NT2/D1 (cell line): ENCODE measurements at regions not wholly inside any gene's neighbourhood (a gene's known extent, or its start where the extent isn't known, plus 50 kb on each side); places are given as distances from the start of the nearest gene placed in this dataset.
"Not testable (repeated sequence)": the region's sequence is repeated elsewhere in the genome, so short reads cannot be mapped to it uniquely, and the experiment has no call there.

Experiments used
- DNase-seq: peaks from one replicate; pipeline ENCODE4 v3.0.0-alpha.2; 2011; ENCODE audit warnings: low read depth, low spot score
- H3K27me3 ChIP-seq: 2 replicates; pipeline ENCODE4 v1.6.0; 2011; ENCODE audit warnings: mild to moderate bottlenecking; ENCODE audit not compliant: insufficient read length, insufficient read depth
- H3K36me3 ChIP-seq: 2 replicates; pipeline ENCODE4 v1.6.1; 2011; ENCODE audit warnings: mild to moderate bottlenecking, low read length, mixed read lengths; ENCODE audit not compliant: insufficient read depth, insufficient read length
- H3K4me1 ChIP-seq: 2 replicates; pipeline ENCODE4 v1.5.1; 2011; ENCODE audit not compliant: insufficient read depth, insufficient read length
- H3K4me3 ChIP-seq: 2 replicates; pipeline ENCODE4 v1.5.1; 2011; ENCODE audit warnings: low read depth; ENCODE audit not compliant: insufficient read length
- H3K9ac ChIP-seq: 2 replicates; pipeline ENCODE4 v1.6.0; 2011; ENCODE audit warnings: low read depth; ENCODE audit not compliant: insufficient read length
- H3K9me3 ChIP-seq: 2 replicates; pipeline ENCODE4 v1.5.1; 2011; ENCODE audit warnings: mild to moderate bottlenecking, low read length; ENCODE audit not compliant: insufficient read depth

GRCh38 chr7:63748571-63749302 lies 249.9 kb upstream of the ZNF722 start:
- H3K4me3 ChIP-seq, H3K4me1 ChIP-seq, DNase-seq, H3K9me3 ChIP-seq, H3K36me3 ChIP-seq, H3K9ac ChIP-seq, H3K27me3 ChIP-seq: not testable (repeated sequence)

GRCh38 chr7:63752446-63752845 lies 246.2 kb upstream of the ZNF722 start:
- not testable (repeated sequence) for H3K27me3 ChIP-seq, H3K4me3 ChIP-seq, DNase-seq, H3K36me3 ChIP-seq, H3K4me1 ChIP-seq, H3K9ac ChIP-seq, H3K9me3 ChIP-seq

- not testable (repeated sequence) for H3K27me3 ChIP-seq, H3K4me3 ChIP-seq, DNase-seq, H3K4me1 ChIP-seq, H3K36me3 ChIP-seq, H3K9me3 ChIP-seq, H3K9ac ChIP-seq
Measured at GRCh38 chr7:63753160-63753559, 245.5 kb upstream of the ZNF722 start.

- not testable (repeated sequence) for H3K27me3 ChIP-seq, DNase-seq, H3K4me3 ChIP-seq, H3K36me3 ChIP-seq, H3K9ac ChIP-seq, H3K9me3 ChIP-seq, H3K4me1 ChIP-seq
Measured at GRCh38 chr7:63760202-63760601, 238.4 kb upstream of the ZNF722 start.

GRCh38 chr7:63765541-63765940 lies 233.1 kb upstream of the ZNF722 start:
- H3K36me3 ChIP-seq, H3K9me3 ChIP-seq, DNase-seq, H3K9ac ChIP-seq, H3K4me3 ChIP-seq, H3K4me1 ChIP-seq, H3K27me3 ChIP-seq: not testable (repeated sequence)

- not testable (repeated sequence) for H3K27me3 ChIP-seq, H3K9me3 ChIP-seq, H3K4me1 ChIP-seq, DNase-seq, H3K36me3 ChIP-seq, H3K9ac ChIP-seq, H3K4me3 ChIP-seq
Measured at GRCh38 chr7:63766197-63766596, 232.5 kb upstream of the ZNF722 start.

- H3K9me3 ChIP-seq, H3K9ac ChIP-seq, H3K4me1 ChIP-seq, DNase-seq, H3K4me3 ChIP-seq, H3K27me3 ChIP-seq, H3K36me3 ChIP-seq: not testable (repeated sequence)
Measured at GRCh38 chr7:63770162-63770561, 228.5 kb upstream of the ZNF722 start.

GRCh38 chr7:63771389-63772085 lies 227.1 kb upstream of the ZNF722 start:
- H3K9ac ChIP-seq, H3K9me3 ChIP-seq, H3K4me1 ChIP-seq, H3K36me3 ChIP-seq, DNase-seq, H3K27me3 ChIP-seq, H3K4me3 ChIP-seq: not testable (repeated sequence)
